HEK293 (cell line): ENCODE measurements at regions not wholly inside any gene's neighbourhood (a gene's known extent, or its start where the extent isn't known, plus 50 kb on each side); places are given as distances from the start of the nearest gene placed in this dataset.

ENCODE experiments used
- CTCF ChIA-PET: fragments of 350-600 bp; formaldehyde crosslinking; extraction: SDS; loops from one replicate; lab custom pipeline; 2021; ENCODE audit warnings: antibody characterized with exemption; lab: Yijun Ruan, JAX
- POLR2A ChIA-PET: fragments of 300-600 bp; formaldehyde crosslinking; extraction: SDS; loops from one replicate; lab custom pipeline; 2020; ENCODE audit warnings: antibody characterized with exemption, inconsistent platforms; lab: Yijun Ruan, JAX
- H3K27ac ChIP-seq: fragments of 200-500 bp; sonication (Bioruptor generic); 2 replicates; pipeline ENCODE4 v1.5.1; 2014; ENCODE audit warnings: low read depth, low read length, control low read depth, inconsistent platforms; ENCODE audit errors: extremely low read depth
- H3K36me3 ChIP-seq, 2 experiments: fragments of 200-500 bp in 1 of 2; sonication (Bioruptor generic) in 1 of 2; 1 replicate in 1 of 2; 2 replicates in 1 of 2; pipeline ENCODE4 v1.5.1; 2014 to 2017; ENCODE audit warnings: inconsistent platforms in 2 of 2, low read length in 2 of 2; ENCODE audit not compliant: control insufficient read depth in 2 of 2, insufficient read depth in 1 of 2
- H3K4me1 ChIP-seq: fragments of 200-500 bp; sonication (Bioruptor generic); 2 replicates; pipeline ENCODE4 v1.5.1; 2014; ENCODE audit warnings: mild to moderate bottlenecking, low read length, inconsistent platforms; ENCODE audit not compliant: control insufficient read depth, insufficient read depth
- H3K4me3 ChIP-seq: 2 replicates; pipeline ENCODE4 v1.5.1; 2011; ENCODE audit warnings: low read depth, mild to moderate bottlenecking, control low read depth, low read length, moderate library complexity
- H3K9me3 ChIP-seq: fragments of 200-500 bp; sonication (Bioruptor generic); 2 replicates; pipeline ENCODE4 v1.5.1; 2014; ENCODE audit warnings: low read depth, low read length, inconsistent platforms; ENCODE audit not compliant: control insufficient read depth, insufficient read depth
- GLI4 ChIP-seq: fragments of 450-650 bp; formaldehyde crosslinking; IDR thresholded peaks from 2 replicates; pipeline ENCODE4 v1.5.1; 2016; ENCODE audit warnings: missing biosample characterization, missing genetic modification characterization
- SALL2 ChIP-seq: fragments of 450-650 bp; formaldehyde crosslinking; IDR thresholded peaks from 2 replicates; pipeline ENCODE4 v1.5.0; 2017; ENCODE audit warnings: missing biosample characterization, mild to moderate bottlenecking, missing genetic modification characterization, borderline replicate concordance
- SCRT1 ChIP-seq: fragments of 450-650 bp; formaldehyde crosslinking; IDR thresholded peaks from 2 replicates; pipeline ENCODE4 v1.5.1; 2016; ENCODE audit warnings: missing biosample characterization, missing genetic modification characterization, borderline replicate concordance
- ZBTB7A ChIP-seq: fragments of 450-650 bp; formaldehyde crosslinking; IDR thresholded peaks from 2 replicates; pipeline ENCODE4 v1.5.1; 2016; ENCODE audit warnings: low read depth, missing biosample characterization, missing genetic modification characterization
- ZFP37 ChIP-seq: fragments of 450-650 bp; formaldehyde crosslinking; IDR thresholded peaks from 2 replicates; pipeline ENCODE4 v1.5.1; 2016; ENCODE audit warnings: missing biosample characterization, missing genetic modification characterization
- ZNF10 ChIP-seq: fragments of 450-650 bp; formaldehyde crosslinking; IDR thresholded peaks from 2 replicates; pipeline ENCODE4 v1.5.1; 2017; ENCODE audit warnings: missing biosample characterization, missing genetic modification characterization
- ZNF112 ChIP-seq: fragments of 450-650 bp; formaldehyde crosslinking; IDR thresholded peaks from 2 replicates; pipeline ENCODE4 v1.5.0; 2017; ENCODE audit warnings: missing biosample characterization, missing genetic modification characterization
- ZNF133 ChIP-seq: fragments of 450-650 bp; formaldehyde crosslinking; IDR thresholded peaks from 2 replicates; pipeline ENCODE4 v1.5.1; 2016; ENCODE audit warnings: missing biosample characterization, missing genetic modification characterization
- ZNF157 ChIP-seq: fragments of 450-650 bp; formaldehyde crosslinking; IDR thresholded peaks from 2 replicates; pipeline ENCODE4 v1.5.1; 2016; ENCODE audit warnings: missing biosample characterization, missing genetic modification characterization
- ZNF16 ChIP-seq: fragments of 450-650 bp; formaldehyde crosslinking; IDR thresholded peaks from 2 replicates; pipeline ENCODE4 v1.5.1; 2016; ENCODE audit warnings: low read depth, missing biosample characterization, missing genetic modification characterization
- ZNF175 ChIP-seq: fragments of 450-650 bp; formaldehyde crosslinking; IDR thresholded peaks from 2 replicates; pipeline ENCODE4 v1.5.1; 2016; ENCODE audit warnings: missing biosample characterization, missing genetic modification characterization
- ZNF202 ChIP-seq: fragments of 450-650 bp; formaldehyde crosslinking; IDR thresholded peaks from 2 replicates; pipeline ENCODE4 v1.5.1; 2016; ENCODE audit warnings: missing biosample characterization, missing genetic modification characterization, borderline replicate concordance
- ZNF211 ChIP-seq: fragments of 450-650 bp; formaldehyde crosslinking; IDR thresholded peaks from 2 replicates; pipeline ENCODE4 v1.5.1; 2016; ENCODE audit warnings: low read depth, missing biosample characterization, missing genetic modification characterization
- ZNF335 ChIP-seq: fragments of 450-650 bp; formaldehyde crosslinking; conservative IDR thresholded peaks from 2 replicates; pipeline ENCODE4 v1.5.1; 2016; ENCODE audit warnings: missing biosample characterization, missing genetic modification characterization
- ZNF37A ChIP-seq: fragments of 450-650 bp; IDR thresholded peaks from 2 replicates; pipeline ENCODE4 v1.5.1; 2018; ENCODE audit warnings: missing biosample characterization, missing genetic modification characterization
- ZNF394 ChIP-seq: fragments of 450-650 bp; formaldehyde crosslinking; IDR thresholded peaks from 2 replicates; pipeline ENCODE4 v1.5.1; 2016; ENCODE audit warnings: missing biosample characterization, missing genetic modification characterization, mild to moderate bottlenecking, moderate library complexity, borderline replicate concordance
- ZNF549 ChIP-seq: fragments of 450-650 bp; IDR thresholded peaks from 2 replicates; pipeline ENCODE4 v1.5.1; 2018; ENCODE audit warnings: missing biosample characterization, missing genetic modification characterization, mild to moderate bottlenecking, inconsistent platforms, moderate library complexity
- ZNF558 ChIP-seq: fragments of 450-650 bp; formaldehyde crosslinking; IDR thresholded peaks from 2 replicates; pipeline ENCODE4 v1.5.1; 2016; ENCODE audit warnings: missing biosample characterization, missing genetic modification characterization
- ZNF623 ChIP-seq: fragments of 450-650 bp; formaldehyde crosslinking; IDR thresholded peaks from 2 replicates; pipeline ENCODE4 v1.5.1; 2016; ENCODE audit warnings: missing biosample characterization, missing genetic modification characterization
- TF ChIP-seq, protein P1 (sequence below): fragments of 450-650 bp; formaldehyde crosslinking; IDR thresholded peaks from 2 replicates; pipeline ENCODE4 v1.5.1; 2017; ENCODE audit warnings: missing biosample characterization, missing genetic modification characterization
- TF ChIP-seq, protein P2 (sequence below): fragments of 450-650 bp; IDR thresholded peaks from 2 replicates; pipeline ENCODE4 v1.5.1; 2018; ENCODE audit warnings: missing biosample characterization, missing genetic modification characterization
- TF ChIP-seq, protein P3 (sequence below): fragments of 450-650 bp; IDR thresholded peaks from 2 replicates; pipeline ENCODE4 v1.5.1; 2018; ENCODE audit warnings: missing biosample characterization, mild to moderate bottlenecking, missing genetic modification characterization

- TF ChIP-seq ZNF10 (tag by site-specific recombination) (no peak), ZFP37 (tag by site-specific recombination) (no peak), ZBTB7A (no peak), ZNF549 (tag by site-specific recombination) (no peak), ZNF175 (tag by site-specific recombination) (no peak), ZNF623 (tag by site-specific recombination) (no peak), SALL2 (tag by site-specific recombination) (no peak), ZNF394 (no peak), ZNF211 (tag by site-specific recombination) (no peak), ZNF112 (no peak), ZNF16 (tag by site-specific recombination) (no peak), ZNF202 (tag by site-specific recombination) (no peak), ZNF558 (tag by site-specific recombination) (no peak), GLI4 (no peak), SCRT1 (no peak), ZNF157 (tag by site-specific recombination) (no peak)
- TF ChIP-seq, protein P1, sequence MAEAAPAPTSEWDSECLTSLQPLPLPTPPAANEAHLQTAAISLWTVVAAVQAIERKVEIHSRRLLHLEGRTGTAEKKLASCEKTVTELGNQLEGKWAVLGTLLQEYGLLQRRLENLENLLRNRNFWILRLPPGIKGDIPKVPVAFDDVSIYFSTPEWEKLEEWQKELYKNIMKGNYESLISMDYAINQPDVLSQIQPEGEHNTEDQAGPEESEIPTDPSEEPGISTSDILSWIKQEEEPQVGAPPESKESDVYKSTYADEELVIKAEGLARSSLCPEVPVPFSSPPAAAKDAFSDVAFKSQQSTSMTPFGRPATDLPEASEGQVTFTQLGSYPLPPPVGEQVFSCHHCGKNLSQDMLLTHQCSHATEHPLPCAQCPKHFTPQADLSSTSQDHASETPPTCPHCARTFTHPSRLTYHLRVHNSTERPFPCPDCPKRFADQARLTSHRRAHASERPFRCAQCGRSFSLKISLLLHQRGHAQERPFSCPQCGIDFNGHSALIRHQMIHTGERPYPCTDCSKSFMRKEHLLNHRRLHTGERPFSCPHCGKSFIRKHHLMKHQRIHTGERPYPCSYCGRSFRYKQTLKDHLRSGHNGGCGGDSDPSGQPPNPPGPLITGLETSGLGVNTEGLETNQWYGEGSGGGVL (tag by site-specific recombination), result no peak
- TF ChIP-seq, protein P2, sequence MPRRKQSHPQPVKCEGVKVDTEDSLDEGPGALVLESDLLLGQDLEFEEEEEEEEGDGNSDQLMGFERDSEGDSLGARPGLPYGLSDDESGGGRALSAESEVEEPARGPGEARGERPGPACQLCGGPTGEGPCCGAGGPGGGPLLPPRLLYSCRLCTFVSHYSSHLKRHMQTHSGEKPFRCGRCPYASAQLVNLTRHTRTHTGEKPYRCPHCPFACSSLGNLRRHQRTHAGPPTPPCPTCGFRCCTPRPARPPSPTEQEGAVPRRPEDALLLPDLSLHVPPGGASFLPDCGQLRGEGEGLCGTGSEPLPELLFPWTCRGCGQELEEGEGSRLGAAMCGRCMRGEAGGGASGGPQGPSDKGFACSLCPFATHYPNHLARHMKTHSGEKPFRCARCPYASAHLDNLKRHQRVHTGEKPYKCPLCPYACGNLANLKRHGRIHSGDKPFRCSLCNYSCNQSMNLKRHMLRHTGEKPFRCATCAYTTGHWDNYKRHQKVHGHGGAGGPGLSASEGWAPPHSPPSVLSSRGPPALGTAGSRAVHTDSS (tag by site-specific recombination), result no peak
- TF ChIP-seq, protein P3, sequence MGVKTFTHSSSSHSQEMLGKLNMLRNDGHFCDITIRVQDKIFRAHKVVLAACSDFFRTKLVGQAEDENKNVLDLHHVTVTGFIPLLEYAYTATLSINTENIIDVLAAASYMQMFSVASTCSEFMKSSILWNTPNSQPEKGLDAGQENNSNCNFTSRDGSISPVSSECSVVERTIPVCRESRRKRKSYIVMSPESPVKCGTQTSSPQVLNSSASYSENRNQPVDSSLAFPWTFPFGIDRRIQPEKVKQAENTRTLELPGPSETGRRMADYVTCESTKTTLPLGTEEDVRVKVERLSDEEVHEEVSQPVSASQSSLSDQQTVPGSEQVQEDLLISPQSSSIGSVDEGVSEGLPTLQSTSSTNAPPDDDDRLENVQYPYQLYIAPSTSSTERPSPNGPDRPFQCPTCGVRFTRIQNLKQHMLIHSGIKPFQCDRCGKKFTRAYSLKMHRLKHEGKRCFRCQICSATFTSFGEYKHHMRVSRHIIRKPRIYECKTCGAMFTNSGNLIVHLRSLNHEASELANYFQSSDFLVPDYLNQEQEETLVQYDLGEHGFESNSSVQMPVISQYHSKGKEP (tag by site-specific recombination), result no peak
- Histone ChIP-seq H3K4me1 (peaks cover 8% of the 10 kb centered on the region), H3K4me3 (no peak overlapping the region), H3K27ac (no peak overlapping the region), H3K9me3 (no peaks in the 10 kb centered on the region), H3K36me3 (no peaks in the 10 kb centered on the region)
- ChIA-PET POLR2A (no interaction called here), CTCF (no interaction called here)
Observed at GRCh38 chr2:149652926-149653325, 65.4 kb upstream of the MMADHC start.

GRCh38 chr2:149652526-149652925 is 65.0 kb upstream of the MMADHC start:
- Histone ChIP-seq H3K4me1 (peaks cover 5% of the 10 kb centered on the region), H3K9me3 (no peaks in the 10 kb centered on the region)
- TF ChIP-seq ZNF133 (tag by site-specific recombination) (no peak), ZNF623 (tag by site-specific recombination) (no peak), ZNF37A (tag by site-specific recombination) (no peak), ZNF335 (no peak)
- TF ChIP-seq, all 188 proteins: peak for 0
- CTCF ChIA-PET, result no interaction called here
- Histone ChIP-seq H3K27ac (no peak overlapping the region), H3K4me3 (no peak overlapping the region), H3K36me3 (no peaks in the 10 kb centered on the region)
- POLR2A ChIA-PET, result no interaction called here
